Stimulated activated CD4-positive, alpha-beta T cell treated with anti-CD3 and anti-CD28 coated beads, Interleukin-4, amount 100 ng/mL, for 48 hours (primary cell): ENCODE measurements at regions not wholly inside any gene's neighbourhood (a gene's known extent, or its start where the extent isn't known, plus 50 kb on each side); places are given as distances from the start of the nearest gene placed in this dataset.

Experiments
- DNase-seq, 2 donors: peaks; one replicate each; pipeline ENCODE4 v3.0.0-alpha.2; 2020; ENCODE audit warnings: low read depth in 2 of 2

DNA sequence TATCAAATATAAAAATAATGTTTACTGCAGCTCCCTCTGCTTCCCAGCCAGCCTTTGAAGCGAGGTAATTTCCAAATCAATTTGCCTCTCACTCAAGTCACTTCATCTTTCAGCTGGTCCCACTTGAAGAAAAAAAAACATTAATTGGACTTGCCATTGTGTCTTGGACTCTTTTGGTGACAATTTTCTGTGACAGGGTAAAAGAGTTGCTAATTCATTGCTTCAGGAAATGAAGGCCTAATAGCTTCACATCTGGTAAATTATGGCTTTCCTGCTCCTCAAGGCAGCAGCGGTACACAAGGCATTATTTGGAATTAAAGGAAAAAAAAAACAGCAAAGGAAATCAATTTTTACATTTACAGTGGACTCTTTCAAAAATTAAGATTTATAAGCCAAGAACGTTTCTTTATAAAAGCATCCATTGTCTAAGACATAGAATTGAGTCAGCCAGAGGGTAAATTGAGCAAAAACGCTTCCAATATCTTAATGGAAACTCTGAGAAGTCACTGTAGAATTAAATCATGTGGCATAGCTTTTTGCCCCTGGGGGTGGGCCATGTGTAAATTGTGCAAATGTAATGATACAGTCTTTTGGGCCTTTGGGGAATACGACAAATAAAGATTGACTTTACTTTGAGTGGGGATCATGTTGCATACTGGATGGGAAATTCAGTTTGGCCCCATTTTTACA lies 102.5 kb downstream of the LYPLAL1 start:
- DNase-seq = no peak

GRCh38 chr1:219273088-219273686 lies 99.5 kb downstream of the LYPLAL1 start:
- no peak for DNase-seq

DNA sequence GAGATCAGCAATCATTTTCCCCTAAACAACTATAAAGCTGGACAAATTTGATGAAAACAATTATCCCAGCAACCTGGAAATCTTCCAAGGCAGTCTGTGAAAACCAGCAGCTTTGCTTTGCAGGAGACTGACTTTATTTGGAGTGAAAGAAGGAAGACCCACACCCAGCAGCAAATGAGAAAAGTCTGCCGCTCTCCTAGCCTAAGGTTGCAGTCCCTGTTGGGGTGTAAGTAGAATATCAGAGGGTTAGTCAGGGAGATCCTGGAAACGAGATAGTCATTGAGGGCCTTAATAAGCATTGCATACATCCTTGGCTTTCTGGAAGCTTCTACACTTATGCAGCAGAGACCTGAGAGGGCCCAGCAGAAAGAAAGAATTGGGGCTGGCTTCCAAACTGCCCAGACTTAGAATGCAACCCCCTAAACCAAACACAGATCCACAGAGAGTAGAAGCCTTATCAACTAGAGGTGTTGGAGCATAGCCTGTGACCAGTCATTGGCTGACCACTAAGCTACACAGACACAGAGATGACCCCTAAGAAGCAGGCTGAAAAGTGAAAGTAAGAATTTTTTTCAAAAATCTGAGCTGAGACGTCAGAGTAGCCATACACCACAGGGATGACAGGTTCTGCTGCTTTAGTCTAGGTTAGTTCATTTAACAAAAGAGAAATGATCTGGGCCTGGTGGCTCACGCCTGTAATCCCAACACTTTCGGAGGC lies 98.3 kb downstream of the LYPLAL1 start:
- no peak for DNase-seq

DNA sequence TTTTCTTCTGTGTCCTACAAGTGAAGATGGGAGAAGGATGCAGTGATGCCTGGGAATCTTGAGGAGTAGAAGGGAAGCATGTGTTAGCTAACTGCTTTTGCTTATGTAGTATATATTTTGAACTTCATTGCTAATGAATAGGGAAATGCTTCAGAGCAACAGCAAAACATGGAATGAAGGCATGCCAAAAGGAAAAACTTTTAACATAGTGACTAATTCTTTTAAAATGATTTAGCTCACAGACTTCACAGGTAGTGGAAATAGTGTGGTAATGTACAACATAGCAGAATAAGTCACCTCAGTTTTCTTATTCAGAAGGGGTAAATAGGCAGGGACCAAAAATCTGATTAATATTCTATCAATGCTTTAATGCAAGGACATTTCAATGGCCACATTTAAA lies 95.5 kb downstream of the LYPLAL1 start:
- DNase-seq = no peak

- DNase-seq = no peak
Measured at GRCh38 chr1:219266524-219266923, 92.8 kb downstream of the LYPLAL1 start.

- DNase-seq = no peak
Measured at GRCh38 chr1:219265026-219265515, 91.4 kb downstream of the LYPLAL1 start.

DNA sequence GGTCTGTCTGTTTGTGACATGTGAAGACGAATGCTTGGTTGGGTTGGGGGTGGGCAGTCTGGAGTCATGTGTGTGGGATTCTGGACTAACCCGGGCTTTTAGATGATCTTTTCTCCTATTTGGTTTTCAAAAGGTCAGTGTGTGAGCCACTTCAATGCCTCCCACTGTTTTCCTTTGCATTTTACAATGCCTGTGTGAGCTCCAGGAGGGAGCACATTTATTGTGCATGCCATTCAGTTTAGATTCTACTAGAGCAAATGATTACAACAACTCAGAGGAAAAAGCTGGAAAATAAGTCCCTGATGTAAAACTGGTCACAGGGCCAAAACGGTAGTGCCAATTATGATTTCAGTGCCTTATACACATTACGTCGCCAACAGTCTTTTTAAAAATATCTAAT lies 90.9 kb downstream of the LYPLAL1 start:
- DNase-seq = no peak
